Sigmoid colon (tissue), 4 donors: ENCODE measurements at regions not wholly inside any gene's neighbourhood (a gene's known extent, or its start where the extent isn't known, plus 50 kb on each side); places are given as distances from the start of the nearest gene placed in this dataset.

ENCODE experiments used
- CTCF ChIP-seq, 4 experiments: fragments of 450-650 bp in 3 of 4; fragments of 200-600 bp in 1 of 4; IDR thresholded peaks; one replicate each; pipeline ENCODE4 v1.5.1; 2016 to 2019; ENCODE audit warnings: antibody characterized with exemption in 4 of 4, mild to moderate bottlenecking in 3 of 4, moderate library complexity in 2 of 4
- EP300 ChIP-seq, 4 donors: sonication (generic); formaldehyde crosslinking; IDR thresholded peaks; one replicate each; pipeline ENCODE4 v1.6.1; 2017; ENCODE audit warnings: antibody characterized with exemption in 4 of 4
- POLR2A ChIP-seq, 2 donors: fragments of 450-650 bp; IDR thresholded peaks; one replicate each; pipeline ENCODE4 v1.6.1; 2016; ENCODE audit warnings: antibody characterized with exemption in 2 of 2, mild to moderate bottlenecking in 2 of 2, moderate library complexity in 2 of 2
- POLR2AphosphoS5 ChIP-seq, 4 donors: sonication (generic); formaldehyde crosslinking; IDR thresholded peaks; one replicate each; pipeline ENCODE4 v1.6.1; 2017; ENCODE audit warnings: antibody characterized with exemption in 4 of 4

- no peak for TF ChIP-seq POLR2A (IDR thresholded peaks at IDR 0.05)
- TF ChIP-seq CTCF (IDR thresholded peaks at IDR 0.05), result no peak
- no peak for TF ChIP-seq POLR2AphosphoS5 (IDR thresholded peaks at IDR 0.05)
- no peak for TF ChIP-seq EP300 (IDR thresholded peaks at IDR 0.05)
These were observed 91.8 kb downstream of the KLF6 start for GRCh38 chr10:3693022-3693697.
